WTC11 (cell line): ENCODE measurements at regions not wholly inside any gene's neighbourhood (a gene's known extent, or its start where the extent isn't known, plus 50 kb on each side); places are given as distances from the start of the nearest gene placed in this dataset.

Experiments used
- ATAC-seq: fragments of 200-7000 bp; cut with Tn5 transposase; 2 replicates; pipeline ENCODE4 v1.10.0; 2021; ENCODE audit warnings: mild to moderate bottlenecking, moderate library complexity
- CTCF ChIA-PET: fragments of 300-600 bp; sonication (Branson Sonifier 250); formaldehyde crosslinking; loops from one replicate; lab custom pipeline; 2021; ENCODE audit warnings: antibody characterized with exemption; lab: Charles Lee
- POLR2A ChIA-PET: fragments of 350-600 bp; sonication (Branson Sonifier 250); formaldehyde crosslinking; loops from one replicate; lab custom pipeline; 2021; ENCODE audit warnings: antibody characterized with exemption; lab: Charles Lee
- DNase-seq: peaks from one replicate; pipeline ENCODE4 v3.0.0; 2021; ENCODE audit warnings: low spot score
- H3K27ac Mint-ChIP-seq: 2 replicates; pipeline ENCODE4 v1.8.0; 2021; ENCODE audit warnings: mixed read lengths
- H3K27me3 Mint-ChIP-seq: 2 replicates; pipeline ENCODE4 v1.8.0; 2021; ENCODE audit warnings: low read depth, mild to moderate bottlenecking, moderate library complexity, mixed read lengths
- H3K36me3 Mint-ChIP-seq: 2 replicates; pipeline ENCODE4 v1.8.0; 2021; ENCODE audit warnings: mixed read lengths
- H3K4me1 Mint-ChIP-seq: 2 replicates; pipeline ENCODE4 v1.8.0; 2022; ENCODE audit warnings: mixed read lengths
- H3K4me3 Mint-ChIP-seq: 2 replicates; pipeline ENCODE4 v1.8.0; 2021; ENCODE audit warnings: mild to moderate bottlenecking, moderate library complexity, mixed read lengths
- H3K9me3 Mint-ChIP-seq: 2 replicates; pipeline ENCODE4 v1.8.0; 2021; ENCODE audit warnings: mixed read lengths
- ATF1 ChIP-seq: sonication (generic); formaldehyde crosslinking; IDR thresholded peaks from 2 replicates; pipeline ENCODE4 v1.8.1; 2023; ENCODE audit warnings: mild to moderate bottlenecking, moderate library complexity, missing genetic modification reagents
- FOXK1 ChIP-seq: sonication (generic); formaldehyde crosslinking; IDR thresholded peaks from 2 replicates; pipeline ENCODE4 v1.8.0; 2022; ENCODE audit warnings: mild to moderate bottlenecking, moderate library complexity, missing genetic modification reagents
- MXD4 ChIP-seq: fragments of 250-450 bp; sonication (Bioruptor Pico); IDR thresholded peaks from 2 replicates; pipeline ENCODE4 v1.8.0; 2021; ENCODE audit warnings: mild to moderate bottlenecking, moderate library complexity, borderline replicate concordance
- NR1H2 ChIP-seq: sonication (generic); formaldehyde crosslinking; IDR thresholded peaks from 2 replicates; pipeline ENCODE4 v1.9.0; 2021; ENCODE audit warnings: mild to moderate bottlenecking, moderate library complexity, missing genetic modification reagents
- OVOL2 ChIP-seq: fragments of 250-450 bp; sonication (Bioruptor Pico); IDR thresholded peaks from 2 replicates; pipeline ENCODE4 v1.9.0; 2021; ENCODE audit warnings: mild to moderate bottlenecking, borderline replicate concordance
- RELA ChIP-seq: sonication (generic); formaldehyde crosslinking; IDR thresholded peaks from 2 replicates; pipeline ENCODE4 v1.8.1; 2022; ENCODE audit warnings: missing genetic modification reagents, mild to moderate bottlenecking, borderline replicate concordance
- TEAD1 ChIP-seq: sonication (generic); formaldehyde crosslinking; IDR thresholded peaks from 2 replicates; pipeline ENCODE4 v1.8.0; 2022; ENCODE audit warnings: mild to moderate bottlenecking, missing genetic modification reagents
- TEAD4 ChIP-seq: sonication (generic); formaldehyde crosslinking; IDR thresholded peaks from 2 replicates; pipeline ENCODE4 v1.8.0; 2022; ENCODE audit warnings: mild to moderate bottlenecking, missing genetic modification reagents
- ZNF121 ChIP-seq: sonication (generic); formaldehyde crosslinking; IDR thresholded peaks from 2 replicates; pipeline ENCODE4 v1.8.0; 2023; ENCODE audit warnings: missing genetic modification reagents
- ZNF138 ChIP-seq: sonication (generic); formaldehyde crosslinking; conservative IDR thresholded peaks from 2 replicates; pipeline ENCODE4 v1.8.1; 2022; ENCODE audit warnings: mild to moderate bottlenecking, moderate library complexity, missing genetic modification reagents
- ZNF232 ChIP-seq: sonication (generic); formaldehyde crosslinking; IDR thresholded peaks from 2 replicates; pipeline ENCODE4 v1.8.0; 2022; ENCODE audit warnings: mild to moderate bottlenecking, missing genetic modification reagents
- TF ChIP-seq, protein P1 (sequence below): sonication (generic); formaldehyde crosslinking; IDR thresholded peaks from 2 replicates; pipeline ENCODE4 v1.8.1; 2023; ENCODE audit warnings: mild to moderate bottlenecking, missing genetic modification reagents
- TF ChIP-seq, protein P2 (sequence below): sonication (generic); formaldehyde crosslinking; IDR thresholded peaks from 2 replicates; pipeline ENCODE4 v1.8.0; 2022; ENCODE audit warnings: mild to moderate bottlenecking, missing genetic modification reagents
- TF ChIP-seq, protein P3 (sequence below): sonication (generic); formaldehyde crosslinking; conservative IDR thresholded peaks from 2 replicates; pipeline ENCODE4 v1.8.1; 2023; ENCODE audit warnings: mild to moderate bottlenecking, low read depth, missing genetic modification reagents, moderate library complexity
- TF ChIP-seq, protein P4 (sequence below): sonication (generic); formaldehyde crosslinking; IDR thresholded peaks from 2 replicates; pipeline ENCODE4 v1.8.0; 2022; ENCODE audit warnings: mild to moderate bottlenecking, missing genetic modification reagents
- TF ChIP-seq, protein P5 (sequence below): sonication (generic); formaldehyde crosslinking; IDR thresholded peaks from 2 replicates; pipeline ENCODE4 v1.8.1; 2022; ENCODE audit warnings: low read depth, mild to moderate bottlenecking, moderate library complexity, missing genetic modification reagents, borderline replicate concordance
- TF ChIP-seq, protein P6 (sequence below): fragments of 250-450 bp; sonication (Bioruptor Pico); conservative IDR thresholded peaks from 2 replicates; pipeline ENCODE4 v1.9.0; 2021; ENCODE audit warnings: mild to moderate bottlenecking

DNA sequence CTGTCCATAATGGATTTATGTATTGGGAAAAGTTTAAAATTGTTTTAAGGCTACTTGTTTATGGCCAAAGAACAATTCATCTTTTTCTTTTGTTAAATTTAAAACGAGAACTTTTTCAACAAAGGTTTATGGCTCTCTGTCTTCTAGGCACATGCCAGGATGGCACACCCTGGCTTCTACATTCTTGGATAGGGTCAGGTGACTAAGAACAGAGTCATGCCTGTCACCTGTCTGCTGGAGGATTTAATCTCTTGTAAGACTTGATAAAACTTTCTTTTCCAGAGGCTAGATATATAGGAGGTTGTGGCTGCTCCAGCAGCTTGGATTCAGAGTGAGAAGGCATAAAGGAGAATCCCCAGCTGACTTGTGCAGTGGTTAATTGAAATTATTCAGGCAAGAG is 915.4 kb downstream of the GATA3 start:
- TF ChIP-seq, protein P1, sequence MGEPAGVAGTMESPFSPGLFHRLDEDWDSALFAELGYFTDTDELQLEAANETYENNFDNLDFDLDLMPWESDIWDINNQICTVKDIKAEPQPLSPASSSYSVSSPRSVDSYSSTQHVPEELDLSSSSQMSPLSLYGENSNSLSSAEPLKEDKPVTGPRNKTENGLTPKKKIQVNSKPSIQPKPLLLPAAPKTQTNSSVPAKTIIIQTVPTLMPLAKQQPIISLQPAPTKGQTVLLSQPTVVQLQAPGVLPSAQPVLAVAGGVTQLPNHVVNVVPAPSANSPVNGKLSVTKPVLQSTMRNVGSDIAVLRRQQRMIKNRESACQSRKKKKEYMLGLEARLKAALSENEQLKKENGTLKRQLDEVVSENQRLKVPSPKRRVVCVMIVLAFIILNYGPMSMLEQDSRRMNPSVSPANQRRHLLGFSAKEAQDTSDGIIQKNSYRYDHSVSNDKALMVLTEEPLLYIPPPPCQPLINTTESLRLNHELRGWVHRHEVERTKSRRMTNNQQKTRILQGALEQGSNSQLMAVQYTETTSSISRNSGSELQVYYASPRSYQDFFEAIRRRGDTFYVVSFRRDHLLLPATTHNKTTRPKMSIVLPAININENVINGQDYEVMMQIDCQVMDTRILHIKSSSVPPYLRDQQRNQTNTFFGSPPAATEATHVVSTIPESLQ (CRISPR knock-in tag): no peak
- TF ChIP-seq TEAD4 (CRISPR knock-in tag) (no peak), RELA (no peak), ZNF138 (CRISPR knock-in tag) (no peak), FOXK1 (CRISPR knock-in tag) (no peak), NR1H2 (CRISPR knock-in tag) (no peak)
- TF ChIP-seq, protein P2, sequence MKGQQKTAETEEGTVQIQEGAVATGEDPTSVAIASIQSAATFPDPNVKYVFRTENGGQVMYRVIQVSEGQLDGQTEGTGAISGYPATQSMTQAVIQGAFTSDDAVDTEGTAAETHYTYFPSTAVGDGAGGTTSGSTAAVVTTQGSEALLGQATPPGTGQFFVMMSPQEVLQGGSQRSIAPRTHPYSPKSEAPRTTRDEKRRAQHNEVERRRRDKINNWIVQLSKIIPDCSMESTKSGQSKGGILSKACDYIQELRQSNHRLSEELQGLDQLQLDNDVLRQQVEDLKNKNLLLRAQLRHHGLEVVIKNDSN: no peak
- TF ChIP-seq, protein P3, sequence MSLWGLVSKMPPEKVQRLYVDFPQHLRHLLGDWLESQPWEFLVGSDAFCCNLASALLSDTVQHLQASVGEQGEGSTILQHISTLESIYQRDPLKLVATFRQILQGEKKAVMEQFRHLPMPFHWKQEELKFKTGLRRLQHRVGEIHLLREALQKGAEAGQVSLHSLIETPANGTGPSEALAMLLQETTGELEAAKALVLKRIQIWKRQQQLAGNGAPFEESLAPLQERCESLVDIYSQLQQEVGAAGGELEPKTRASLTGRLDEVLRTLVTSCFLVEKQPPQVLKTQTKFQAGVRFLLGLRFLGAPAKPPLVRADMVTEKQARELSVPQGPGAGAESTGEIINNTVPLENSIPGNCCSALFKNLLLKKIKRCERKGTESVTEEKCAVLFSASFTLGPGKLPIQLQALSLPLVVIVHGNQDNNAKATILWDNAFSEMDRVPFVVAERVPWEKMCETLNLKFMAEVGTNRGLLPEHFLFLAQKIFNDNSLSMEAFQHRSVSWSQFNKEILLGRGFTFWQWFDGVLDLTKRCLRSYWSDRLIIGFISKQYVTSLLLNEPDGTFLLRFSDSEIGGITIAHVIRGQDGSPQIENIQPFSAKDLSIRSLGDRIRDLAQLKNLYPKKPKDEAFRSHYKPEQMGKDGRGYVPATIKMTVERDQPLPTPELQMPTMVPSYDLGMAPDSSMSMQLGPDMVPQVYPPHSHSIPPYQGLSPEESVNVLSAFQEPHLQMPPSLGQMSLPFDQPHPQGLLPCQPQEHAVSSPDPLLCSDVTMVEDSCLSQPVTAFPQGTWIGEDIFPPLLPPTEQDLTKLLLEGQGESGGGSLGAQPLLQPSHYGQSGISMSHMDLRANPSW (CRISPR knock-in tag): no peak
- TF ChIP-seq, protein P4, sequence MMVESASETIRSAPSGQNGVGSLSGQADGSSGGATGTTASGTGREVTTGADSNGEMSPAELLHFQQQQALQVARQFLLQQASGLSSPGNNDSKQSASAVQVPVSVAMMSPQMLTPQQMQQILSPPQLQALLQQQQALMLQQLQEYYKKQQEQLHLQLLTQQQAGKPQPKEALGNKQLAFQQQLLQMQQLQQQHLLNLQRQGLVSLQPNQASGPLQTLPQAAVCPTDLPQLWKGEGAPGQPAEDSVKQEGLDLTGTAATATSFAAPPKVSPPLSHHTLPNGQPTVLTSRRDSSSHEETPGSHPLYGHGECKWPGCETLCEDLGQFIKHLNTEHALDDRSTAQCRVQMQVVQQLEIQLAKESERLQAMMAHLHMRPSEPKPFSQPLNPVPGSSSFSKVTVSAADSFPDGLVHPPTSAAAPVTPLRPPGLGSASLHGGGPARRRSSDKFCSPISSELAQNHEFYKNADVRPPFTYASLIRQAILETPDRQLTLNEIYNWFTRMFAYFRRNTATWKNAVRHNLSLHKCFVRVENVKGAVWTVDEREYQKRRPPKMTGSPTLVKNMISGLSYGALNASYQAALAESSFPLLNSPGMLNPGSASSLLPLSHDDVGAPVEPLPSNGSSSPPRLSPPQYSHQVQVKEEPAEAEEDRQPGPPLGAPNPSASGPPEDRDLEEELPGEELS (CRISPR knock-in tag): no peak
- no peak for ATAC-seq
- Mint-ChIP-seq H3K27me3 (no peaks in the 10 kb centered on the region), H3K4me3 (no peak overlapping the region), H3K36me3 (no peaks in the 10 kb centered on the region), H3K9me3 (peaks cover 6% of the 10 kb centered on the region), H3K27ac (no peak overlapping the region), H3K4me1 (no peaks in the 10 kb centered on the region)
- POLR2A ChIA-PET: no interaction called here
- DNase-seq: no peak
- CTCF ChIA-PET: no interaction called here

DNA sequence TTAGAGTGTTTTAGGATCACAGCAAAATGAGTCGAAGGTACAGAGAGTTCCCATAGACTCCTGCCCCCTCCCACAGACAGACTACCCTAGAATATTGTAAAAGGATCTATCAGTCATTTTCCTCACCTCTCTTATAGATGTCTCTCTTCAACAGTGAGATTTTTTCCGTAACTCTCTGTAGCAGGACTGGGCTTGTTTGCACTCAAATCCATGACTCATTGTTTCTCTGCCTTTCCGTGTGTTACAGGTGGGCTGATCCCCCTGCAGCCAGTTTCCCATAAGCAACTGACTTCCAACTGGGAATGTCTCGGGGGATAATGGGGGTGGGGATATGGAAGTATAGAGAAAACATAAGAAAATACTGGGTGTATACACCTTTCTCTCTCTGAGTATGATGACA is 921.0 kb downstream of the GATA3 start:
- peaks cover 8% of the 10 kb centered on the region for H3K4me1 Mint-ChIP-seq
- H3K9me3 Mint-ChIP-seq: no peaks in the 10 kb centered on the region
- no peak overlapping the region for H3K4me3 Mint-ChIP-seq
- CTCF ChIA-PET: no interaction called here
- no peak for TF ChIP-seq ZNF121 (CRISPR knock-in tag)
- TF ChIP-seq, protein P1 (CRISPR knock-in tag): no peak
- no peak for TF ChIP-seq TEAD1
- TF ChIP-seq ATF1: no peak
- TF ChIP-seq ZNF232 (CRISPR knock-in tag): no peak
- TF ChIP-seq, protein P5, sequence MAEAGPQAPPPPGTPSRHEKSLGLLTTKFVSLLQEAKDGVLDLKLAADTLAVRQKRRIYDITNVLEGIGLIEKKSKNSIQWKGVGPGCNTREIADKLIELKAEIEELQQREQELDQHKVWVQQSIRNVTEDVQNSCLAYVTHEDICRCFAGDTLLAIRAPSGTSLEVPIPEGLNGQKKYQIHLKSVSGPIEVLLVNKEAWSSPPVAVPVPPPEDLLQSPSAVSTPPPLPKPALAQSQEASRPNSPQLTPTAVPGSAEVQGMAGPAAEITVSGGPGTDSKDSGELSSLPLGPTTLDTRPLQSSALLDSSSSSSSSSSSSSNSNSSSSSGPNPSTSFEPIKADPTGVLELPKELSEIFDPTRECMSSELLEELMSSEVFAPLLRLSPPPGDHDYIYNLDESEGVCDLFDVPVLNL: no peak
- TF ChIP-seq, protein P6, sequence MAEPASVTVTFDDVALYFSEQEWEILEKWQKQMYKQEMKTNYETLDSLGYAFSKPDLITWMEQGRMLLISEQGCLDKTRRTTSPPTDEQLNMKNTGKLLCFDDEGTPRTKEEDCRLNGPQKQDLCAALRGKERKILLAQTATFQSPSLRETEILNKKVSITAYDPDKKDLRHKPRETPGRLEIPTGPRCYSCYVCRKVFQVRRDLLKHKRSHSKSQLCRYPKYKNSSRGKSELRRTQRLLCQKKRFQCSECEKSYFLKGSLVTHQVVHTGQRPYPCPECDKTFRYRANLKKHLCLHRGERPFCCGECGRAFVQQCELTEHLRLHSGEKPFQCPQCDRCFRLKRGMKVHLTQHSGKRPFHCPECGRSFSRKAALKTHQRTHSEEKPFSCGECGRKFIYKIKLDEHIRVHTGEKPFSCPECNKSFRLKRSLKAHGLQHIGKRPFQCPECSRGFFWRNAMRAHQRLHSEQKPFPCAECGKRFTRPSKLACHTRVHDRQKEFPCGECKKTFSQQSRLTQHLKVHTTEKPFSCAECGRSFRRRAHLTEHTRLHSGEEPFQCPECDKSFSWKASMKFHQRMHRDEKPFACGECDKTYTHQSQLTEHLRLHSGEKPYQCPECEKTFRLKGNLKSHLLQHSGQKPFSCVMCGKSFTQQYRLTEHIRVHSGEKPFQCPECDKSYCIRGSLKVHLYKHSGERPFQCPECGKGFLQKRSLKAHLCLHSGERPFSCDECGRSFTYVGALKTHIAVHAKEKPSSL (CRISPR knock-in tag): no peak
- no peak for TF ChIP-seq OVOL2 (CRISPR knock-in tag)
- TF ChIP-seq, protein P2: no peak
- no peak for TF ChIP-seq MXD4 (CRISPR knock-in tag)
- DNase-seq: no peak
- no peak overlapping the region for H3K27ac Mint-ChIP-seq
- no peaks in the 10 kb centered on the region for H3K27me3 Mint-ChIP-seq
- POLR2A ChIA-PET: no interaction called here
- ATAC-seq: peak; percentile 65
- no peaks in the 10 kb centered on the region for H3K36me3 Mint-ChIP-seq
